CD1c-positive myeloid dendritic cell (primary cell): ENCODE measurements at regions not wholly inside any gene's neighbourhood (a gene's known extent, or its start where the extent isn't known, plus 50 kb on each side); places are given as distances from the start of the nearest gene placed in this dataset.

ENCODE experiments used
- DNase-seq: peaks from one replicate; pipeline ENCODE4 v3.0.0-alpha.2; 2016; ENCODE audit errors: extremely low spot score

DNA sequence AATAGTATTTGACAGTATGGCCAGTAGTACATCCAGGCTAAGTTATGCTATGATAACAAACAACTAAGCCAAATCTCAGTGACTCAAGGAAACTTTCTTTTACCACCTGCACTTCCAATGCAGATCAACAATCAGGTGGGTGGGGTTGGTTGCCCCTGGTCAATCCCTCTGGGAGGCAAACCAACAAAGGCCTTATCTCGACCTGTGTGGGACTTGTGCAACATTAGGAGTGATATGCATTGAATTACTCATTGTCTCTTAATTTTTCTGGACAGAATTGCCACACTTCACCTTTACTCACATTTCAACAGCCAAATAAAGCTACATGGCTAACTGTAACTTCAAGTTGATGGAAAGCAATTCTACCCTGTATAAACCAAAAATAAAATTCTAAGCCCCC, 1049.3 kb upstream of the CDH2 start:
- no peak for DNase-seq

DNA sequence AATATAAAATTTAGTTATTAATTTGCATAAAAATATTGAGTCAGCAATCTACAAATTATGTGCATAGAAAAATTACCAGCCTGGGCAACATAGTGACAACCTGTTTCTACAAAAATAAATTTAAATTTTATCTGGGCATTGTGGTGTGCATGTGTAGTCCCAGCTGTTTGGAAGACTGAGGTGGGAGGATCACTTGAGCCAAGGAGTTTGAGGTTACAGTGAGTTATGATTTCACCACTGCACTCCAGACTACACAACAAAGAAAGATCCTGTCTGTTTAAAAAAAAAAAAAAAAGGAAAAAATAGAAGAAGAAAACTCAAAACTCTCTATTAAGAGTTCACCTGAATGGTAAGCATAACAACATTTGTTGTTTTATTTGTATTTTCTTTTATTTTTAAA, 1048.4 kb upstream of the CDH2 start:
- no peak for DNase-seq

DNA sequence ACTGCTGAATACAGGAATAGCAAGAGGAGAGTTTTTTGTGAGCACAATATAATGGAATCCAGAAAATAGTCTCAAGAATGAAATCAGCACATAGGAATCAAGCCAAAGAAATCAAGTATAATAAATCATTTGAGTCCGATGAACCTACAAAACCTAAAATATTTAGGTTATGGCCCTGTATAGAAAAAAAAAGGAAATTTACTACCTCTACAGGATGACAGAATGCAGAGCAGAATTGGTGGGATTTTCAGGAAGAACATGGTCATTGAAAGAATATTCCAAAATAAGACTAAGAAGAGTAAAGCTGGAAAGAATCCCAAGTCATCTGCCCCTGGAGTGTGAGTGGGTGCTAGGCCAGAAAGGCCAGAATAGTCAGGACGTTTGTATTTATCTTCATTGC, 1041.2 kb upstream of the CDH2 start:
- DNase-seq, result no peak

DNA sequence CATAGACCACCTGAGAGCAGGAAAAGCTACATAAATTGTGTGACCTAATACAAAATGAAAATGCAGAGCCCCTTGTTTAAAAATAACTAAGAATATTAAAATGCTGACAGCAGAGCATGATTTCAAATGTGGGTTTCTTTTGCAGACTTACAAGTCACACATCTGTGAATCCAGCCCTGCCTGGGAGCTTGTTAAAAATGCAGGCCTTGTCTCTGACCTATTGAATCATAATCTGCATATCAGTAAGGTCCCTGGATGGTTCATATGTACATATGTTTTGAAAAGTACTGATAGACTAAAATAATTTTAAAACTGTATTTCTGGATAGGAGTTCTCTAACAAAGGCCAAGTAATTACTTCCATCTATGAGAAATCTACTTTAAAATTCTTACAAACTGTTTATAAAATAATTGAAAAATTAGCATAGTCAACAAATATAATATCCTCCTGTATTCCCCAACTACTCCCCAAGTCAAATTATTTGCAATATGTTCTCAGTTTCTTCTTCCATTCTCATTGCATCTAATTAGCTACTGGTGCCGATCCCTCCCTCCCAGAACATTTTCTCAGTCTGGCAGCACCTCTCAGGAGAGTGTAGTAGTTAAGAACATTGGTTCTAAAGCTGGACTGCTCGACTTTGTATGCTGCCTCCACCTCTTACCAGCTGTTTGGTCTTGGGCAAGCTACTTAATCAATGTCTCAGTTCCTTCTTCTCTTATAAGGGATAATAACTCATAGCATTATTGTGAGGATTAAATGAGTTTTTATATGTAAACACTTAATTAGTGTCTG, 1040.4 kb upstream of the CDH2 start:
- no peak for DNase-seq

- no peak for DNase-seq
Observed at GRCh38 chr18:29198834-29199233, 1021.9 kb upstream of the CDH2 start.

DNA sequence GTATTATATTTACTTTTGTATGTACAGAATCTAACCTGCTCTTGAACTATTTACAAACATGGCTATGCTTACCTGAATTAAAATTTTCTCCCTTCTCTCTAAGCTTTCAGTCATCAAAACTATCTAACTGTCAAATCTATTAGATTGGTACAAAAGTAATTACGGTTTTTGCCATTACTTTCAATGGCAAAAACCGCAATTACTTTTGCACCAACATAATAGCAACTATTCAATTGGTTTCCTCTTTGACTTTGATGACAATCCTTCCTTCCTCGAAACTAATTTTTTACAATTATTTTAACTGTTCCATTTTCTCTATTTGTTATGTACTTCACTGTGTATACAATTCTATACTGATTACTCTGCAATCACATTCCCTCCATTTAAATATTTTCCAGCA, 1019.4 kb upstream of the CDH2 start:
- no peak for DNase-seq

DNA sequence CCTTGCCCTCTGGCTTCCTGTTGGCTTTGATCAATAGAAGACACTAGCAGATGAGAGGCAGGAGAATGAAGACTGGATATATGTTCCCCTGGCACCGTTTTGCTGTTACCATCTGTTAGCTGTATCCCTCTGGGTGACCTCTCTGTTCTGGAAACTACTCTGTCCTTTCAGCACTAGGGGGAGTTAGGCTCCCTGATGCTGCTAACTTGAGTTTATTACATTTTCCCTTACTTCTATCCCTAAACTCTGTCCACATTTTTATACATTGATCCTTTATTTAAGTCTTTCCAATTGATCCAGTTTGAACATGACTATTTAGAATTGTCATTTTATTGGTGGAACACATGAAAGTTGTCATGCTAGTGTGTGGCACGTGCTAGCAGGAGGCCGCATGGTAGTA, 1014.3 kb upstream of the CDH2 start:
- no peak for DNase-seq

GRCh38 chr18:29188760-29189159, 1011.8 kb upstream of the CDH2 start:
- no peak for DNase-seq

- DNase-seq, result no peak
Observed at GRCh38 chr18:29185801-29186200, 1008.9 kb upstream of the CDH2 start.

- no peak for DNase-seq
Observed at GRCh38 chr18:29184654-29185053, 1007.7 kb upstream of the CDH2 start.

GRCh38 chr18:29181151-29181901, 1004.4 kb upstream of the CDH2 start:
- DNase-seq, result no peak

GRCh38 chr18:29176681-29177080, 999.8 kb upstream of the CDH2 start:
- no peak for DNase-seq

DNA sequence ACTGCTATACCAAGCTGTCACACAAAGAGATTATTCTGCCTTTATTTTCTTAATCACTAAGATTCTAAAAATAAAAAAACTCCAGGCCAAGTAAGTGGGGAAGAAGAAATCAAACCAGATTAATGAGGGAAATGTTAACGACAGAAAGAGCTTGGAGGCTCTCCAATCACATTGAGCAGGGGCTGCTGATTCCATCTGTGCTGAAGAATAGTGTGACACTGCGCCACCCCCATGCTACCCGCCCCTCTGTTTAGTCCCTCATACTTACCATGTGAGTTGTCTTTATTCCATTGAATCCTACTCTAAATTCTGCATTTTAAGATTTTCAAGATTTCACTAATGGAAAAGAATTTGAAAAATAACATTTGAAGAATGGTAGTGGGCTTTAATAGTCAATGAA, 998.0 kb upstream of the CDH2 start:
- no peak for DNase-seq

- no peak for DNase-seq
Observed at GRCh38 chr18:29172756-29173067, 995.8 kb upstream of the CDH2 start.

GRCh38 chr18:29171892-29172755, 995.2 kb upstream of the CDH2 start:
- no peak for DNase-seq

GRCh38 chr18:29169599-29169998, 992.7 kb upstream of the CDH2 start:
- no peak for DNase-seq

DNA sequence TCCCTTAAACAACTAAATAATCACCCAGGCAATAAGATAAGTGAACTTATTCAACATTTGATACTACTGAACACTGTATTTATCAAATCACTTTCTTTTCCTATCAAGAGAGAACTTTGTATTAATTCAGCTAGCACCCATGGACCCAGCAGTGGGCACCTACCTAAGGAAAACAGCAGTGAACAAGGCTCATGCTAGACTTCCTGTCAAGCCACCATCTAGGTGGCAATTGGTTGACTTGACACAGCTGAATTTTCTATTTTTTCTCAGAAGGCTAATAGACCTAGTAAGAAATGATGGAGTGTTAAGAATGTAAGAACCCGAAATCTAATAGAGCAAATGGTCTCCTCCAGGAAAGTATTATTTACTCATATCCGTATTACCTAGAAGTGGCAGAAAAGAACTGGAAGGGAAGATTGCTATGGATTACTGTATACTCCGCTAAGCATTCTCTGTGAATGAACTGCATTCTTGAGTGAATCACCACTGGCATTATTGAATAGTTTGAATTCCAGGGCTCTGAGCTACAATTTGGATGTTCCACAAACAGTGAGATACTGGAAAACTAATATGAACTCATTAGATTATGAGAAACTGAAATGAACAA, 988.2 kb upstream of the CDH2 start:
- no peak for DNase-seq

GRCh38 chr18:29164020-29164706, 987.2 kb upstream of the CDH2 start:
- no peak for DNase-seq

GRCh38 chr18:29163596-29163995, 986.7 kb upstream of the CDH2 start:
- no peak for DNase-seq

- DNase-seq, result no peak
Observed at GRCh38 chr18:29161429-29161828, 984.5 kb upstream of the CDH2 start.

GRCh38 chr18:29160170-29160569, 983.2 kb upstream of the CDH2 start:
- DNase-seq, result no peak

DNA sequence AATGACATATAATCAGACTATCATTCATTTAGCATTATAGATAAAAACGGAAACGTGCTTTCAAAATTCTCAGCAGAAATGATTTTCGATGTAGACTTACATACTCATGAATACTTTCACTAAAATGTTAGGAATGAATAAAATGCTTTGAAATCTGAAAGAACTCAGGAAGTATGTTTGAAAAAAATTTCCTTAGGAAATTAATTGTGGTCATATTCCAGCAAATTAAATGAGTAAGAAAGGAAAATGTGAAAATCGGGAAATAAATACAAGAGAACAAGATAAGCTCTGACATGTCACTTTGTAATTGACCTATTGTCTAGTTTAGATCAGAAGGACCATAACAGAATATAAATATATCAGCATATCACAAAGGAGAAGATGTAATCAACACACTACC, 981.0 kb upstream of the CDH2 start:
- no peak for DNase-seq
